Pancreas (tissue), 10 donors: ENCODE measurements at regions not wholly inside any gene's neighbourhood (a gene's known extent, or its start where the extent isn't known, plus 50 kb on each side); places are given as distances from the start of the nearest gene placed in this dataset.
A peak's percentile ranks its signal among the peaks of the same experiment; 100 is the strongest.

Experiments used
- ATAC-seq, 4 donors: fragments of 200-7000 bp; cut with Tn5 transposase; one replicate each; pipeline versions ENCODE4 v1.8.0 to v1.9.1; 2020; ENCODE audit warnings: mild to moderate bottlenecking in 4 of 4, moderate library complexity in 4 of 4
- DNase-seq, 6 donors: peaks; one replicate each; pipeline ENCODE4 v3.0.0-alpha.2; 2020
- FAIRE-seq: peaks from 2 replicates; lab custom pipeline; 2012; peaks lifted over from hg19 to GRCh38; lab: Jason Lieb, UNC
- H3K27ac ChIP-seq, 4 donors: fragments of 200-600 bp; sonication (generic); 1 replicate in 3 of 4; 2 replicates in 1 of 4; pipeline versions ENCODE4 v1.5.0 to v1.8.0; 2020
- H3K27me3 ChIP-seq, 4 donors: fragments of 200-600 bp; one replicate each; pipeline ENCODE4 v1.8.0; 2021
- H3K36me3 ChIP-seq, 3 donors: fragments of 200-600 bp; sonication (generic) in 1 of 3; one replicate each; pipeline versions ENCODE4 v1.5.0 to v1.8.0; 2020 to 2021
- H3K4me1 ChIP-seq, 3 donors: fragments of 200-600 bp; one replicate each; pipeline ENCODE4 v1.8.0; 2021
- H3K4me3 ChIP-seq, 4 donors: fragments of 200-600 bp; sonication (generic) in 2 of 4; one replicate each; pipeline versions ENCODE4 v1.5.0 to v1.8.0; 2020 to 2021
- H3K9me3 ChIP-seq, 4 donors: fragments of 200-600 bp; one replicate each; pipeline ENCODE4 v1.8.0; 2021
- WGBS, 2 donors: extraction: QIAGEN DNeasy Blood & Tissue Kit; methylation state at CpG; one replicate each; pipeline ENCODE4 v1.1.7; 2013; 5-methylcytosine and 5-hydroxymethylcytosine counted together
- intact Hi-C, 3 donors: fragments of 100-400 bp; cut with DNase I; formaldehyde crosslinking; loops; one replicate each; pipeline versions ENCODE4 v1.11.1 to v1.14.2; 2022
- TF ChIP-seq, protein P1 (sequence below), 4 donors: fragments of 200-600 bp; sonication (generic) in 3 of 4; IDR thresholded peaks; one replicate each; pipeline versions ENCODE4 v1.5.0 to v1.8.0; 2021; ENCODE audit warnings: antibody characterized with exemption in 4 of 4
- donor health status: healthy with polysubstance abuse.
- donor health status: DM: no; HTN: no; CAD: no; lungs with moderate emphysema.
- donor health status: DM: no; HTN: no; CAD: no.
- donor health status: control.
- donor health status: control.
- donor health status: Bipolar disorder and iron deficiency.
- donor health status: DM: yes; HTN: yes; CAD: no.
- donor health status: DM: no; HTN: no; CAD: no.
- donor health status: DM: no; HTN: no; CAD: no.
- donor health status: DM: yes; HTN: yes; CAD: no.

DNA sequence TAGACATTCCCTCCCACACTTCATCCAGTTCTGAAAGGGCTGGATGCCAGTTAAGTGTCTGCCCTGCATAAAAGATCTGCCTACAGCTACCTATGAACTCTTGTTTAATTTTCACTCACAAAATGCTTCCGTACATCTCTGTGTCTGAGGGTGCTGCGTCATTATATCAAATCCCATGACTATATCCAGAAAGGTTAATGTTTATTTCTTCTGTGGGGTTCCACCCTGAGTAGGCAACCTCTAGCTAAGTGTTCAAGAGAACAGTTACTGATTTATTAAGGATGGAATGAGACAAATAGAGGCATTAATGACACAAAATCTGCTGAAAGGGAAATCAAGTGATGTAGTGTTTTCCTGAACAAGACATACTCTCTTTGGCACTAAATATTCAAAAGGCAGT, 220.2 kb downstream of the MTHFS start:
- FAIRE-seq (no peak), ATAC-seq (no peak), DNase-seq (no peak)
- TF ChIP-seq, protein P1, sequence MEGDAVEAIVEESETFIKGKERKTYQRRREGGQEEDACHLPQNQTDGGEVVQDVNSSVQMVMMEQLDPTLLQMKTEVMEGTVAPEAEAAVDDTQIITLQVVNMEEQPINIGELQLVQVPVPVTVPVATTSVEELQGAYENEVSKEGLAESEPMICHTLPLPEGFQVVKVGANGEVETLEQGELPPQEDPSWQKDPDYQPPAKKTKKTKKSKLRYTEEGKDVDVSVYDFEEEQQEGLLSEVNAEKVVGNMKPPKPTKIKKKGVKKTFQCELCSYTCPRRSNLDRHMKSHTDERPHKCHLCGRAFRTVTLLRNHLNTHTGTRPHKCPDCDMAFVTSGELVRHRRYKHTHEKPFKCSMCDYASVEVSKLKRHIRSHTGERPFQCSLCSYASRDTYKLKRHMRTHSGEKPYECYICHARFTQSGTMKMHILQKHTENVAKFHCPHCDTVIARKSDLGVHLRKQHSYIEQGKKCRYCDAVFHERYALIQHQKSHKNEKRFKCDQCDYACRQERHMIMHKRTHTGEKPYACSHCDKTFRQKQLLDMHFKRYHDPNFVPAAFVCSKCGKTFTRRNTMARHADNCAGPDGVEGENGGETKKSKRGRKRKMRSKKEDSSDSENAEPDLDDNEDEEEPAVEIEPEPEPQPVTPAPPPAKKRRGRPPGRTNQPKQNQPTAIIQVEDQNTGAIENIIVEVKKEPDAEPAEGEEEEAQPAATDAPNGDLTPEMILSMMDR (IDR thresholded peaks at IDR 0.05): no peak
- Histone ChIP-seq H3K9me3 (no peaks in the 10 kb centered on the region), H3K36me3 (no peaks in the 10 kb centered on the region), H3K4me1 (no peaks in the 10 kb centered on the region), H3K27me3 (peaks cover 0 to 5% (median 0%) of the 10 kb centered on the region in 4 donors), H3K27ac (no peak overlapping the region), H3K4me3 (no peak overlapping the region)
- intact Hi-C loops: no loop called here
- 78 to 95% methylated on average over 2 of the region's 2 CpGs for WGBS, 2 donors

DNA sequence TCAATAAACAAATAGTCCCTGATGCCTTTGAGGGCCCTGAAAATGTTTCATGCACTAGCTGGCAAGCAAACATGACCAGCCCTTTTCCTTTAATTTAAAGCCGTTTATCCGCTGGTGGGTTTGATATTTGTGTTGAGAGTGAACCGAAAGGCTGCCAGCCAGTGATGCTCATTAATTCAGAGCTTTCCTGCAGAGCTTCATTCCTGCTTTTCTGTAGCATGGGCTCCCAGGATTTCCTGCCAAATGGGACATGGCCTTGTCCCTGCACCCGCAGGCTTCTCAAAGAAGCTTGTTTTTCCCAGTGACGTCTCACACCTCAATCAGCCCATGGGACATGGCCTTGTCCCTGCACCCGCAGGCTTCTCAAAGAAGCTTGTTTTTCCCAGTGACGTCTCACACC, 219.6 kb downstream of the MTHFS start:
- 48 to 59% methylated on average over 7 of the region's 7 CpGs for WGBS, 2 donors
- no peak for FAIRE-seq

DNA sequence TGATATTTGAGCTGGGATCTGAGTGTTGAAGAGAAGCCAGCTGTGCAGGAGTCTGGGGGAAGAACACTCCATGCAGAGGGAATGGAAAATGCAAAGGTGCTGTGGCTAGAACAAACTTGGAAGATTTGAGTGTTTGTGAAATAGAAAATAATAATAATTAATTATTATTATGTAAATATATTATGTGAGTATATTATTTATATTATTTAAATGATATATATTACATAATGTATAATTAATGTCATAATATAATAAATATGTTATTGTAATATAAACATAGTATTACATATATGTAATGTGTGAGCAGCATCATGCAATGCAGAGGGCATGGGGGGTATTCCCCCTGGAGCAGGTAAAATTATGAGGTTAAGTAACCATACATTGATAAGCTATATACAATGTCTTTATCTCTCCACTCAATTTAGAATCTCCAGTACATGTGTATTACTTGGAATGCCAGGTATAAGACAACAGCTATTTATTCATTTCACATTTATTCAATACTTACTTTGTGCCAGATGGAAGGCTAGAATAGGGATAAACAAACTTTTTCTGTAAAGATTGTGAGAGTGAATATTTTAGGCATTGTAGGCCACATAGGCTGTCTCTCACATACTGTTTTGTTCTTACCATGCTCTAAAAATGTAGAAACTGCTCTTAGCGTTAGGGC, 218.6 kb downstream of the MTHFS start:
- 89 to 98% methylated on average over 1 of the region's 1 CpG for WGBS, 2 donors
- TF ChIP-seq, protein P1 (IDR thresholded peaks at IDR 0.05): no peak
- Histone ChIP-seq H3K9me3 (no peaks in the 10 kb centered on the region), H3K4me3 (no peak overlapping the region), H3K4me1 (no peaks in the 10 kb centered on the region), H3K36me3 (no peaks in the 10 kb centered on the region), H3K27ac (no peak overlapping the region), H3K27me3 (peaks cover 0 to 2% (median 0%) of the 10 kb centered on the region in 4 donors)
- FAIRE-seq (no peak), ATAC-seq (no peak), DNase-seq (no peak)
- intact Hi-C loops: no loop called here

More for the DNA sequence above, 219.6 kb downstream of the MTHFS start:
- Histone ChIP-seq H3K9me3 (no peaks in the 10 kb centered on the region), H3K27ac (no peak overlapping the region), H3K27me3 (peaks cover 0 to 5% (median 0%) of the 10 kb centered on the region in 4 donors), H3K4me1 (no peaks in the 10 kb centered on the region), H3K36me3 (no peaks in the 10 kb centered on the region), H3K4me3 (no peak overlapping the region)
- no peak for DNase-seq
- ATAC-seq: no peak
- TF ChIP-seq, protein P1 (IDR thresholded peaks at IDR 0.05): no peak
- intact Hi-C loops: no loop called here

DNA sequence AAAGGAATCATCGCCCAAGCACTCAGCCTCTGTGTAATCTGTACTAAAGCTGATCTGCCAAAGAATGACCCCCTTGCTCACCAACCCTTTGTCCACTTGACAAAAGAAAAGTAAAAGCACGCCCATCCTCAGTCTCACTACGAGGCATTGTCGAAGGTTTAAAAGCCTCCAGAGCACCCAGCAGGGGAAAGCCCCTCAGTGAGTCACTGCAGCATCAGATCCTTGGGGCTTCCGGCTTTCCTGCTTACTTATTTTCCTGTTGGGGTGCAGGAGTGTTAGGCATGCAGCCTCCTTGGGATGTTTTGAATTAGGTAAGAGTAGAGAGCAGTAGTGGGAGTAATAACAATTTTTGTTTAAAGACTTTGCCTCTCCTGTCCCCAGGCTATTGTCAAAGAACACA, 216.1 kb downstream of the MTHFS start:
- ATAC-seq (peak in 1 of 4 donors; percentile 15), FAIRE-seq (no peak), DNase-seq (no peak)
- WGBS, 2 donors: 66 to 71% methylated on average over 5 of the region's 5 CpGs
- H3K4me3 ChIP-seq: no peak overlapping the region
- intact Hi-C loops: no loop called here
- H3K4me1 ChIP-seq: no peaks in the 10 kb centered on the region
- peaks cover 0 to 3% (median 0%) of the 10 kb centered on the region in 4 donors for H3K27me3 ChIP-seq
- no peaks in the 10 kb centered on the region for H3K9me3 ChIP-seq
- TF ChIP-seq, protein P1 (IDR thresholded peaks at IDR 0.05): no peak
- no peaks in the 10 kb centered on the region for H3K36me3 ChIP-seq
- H3K27ac ChIP-seq: no peak overlapping the region

DNA sequence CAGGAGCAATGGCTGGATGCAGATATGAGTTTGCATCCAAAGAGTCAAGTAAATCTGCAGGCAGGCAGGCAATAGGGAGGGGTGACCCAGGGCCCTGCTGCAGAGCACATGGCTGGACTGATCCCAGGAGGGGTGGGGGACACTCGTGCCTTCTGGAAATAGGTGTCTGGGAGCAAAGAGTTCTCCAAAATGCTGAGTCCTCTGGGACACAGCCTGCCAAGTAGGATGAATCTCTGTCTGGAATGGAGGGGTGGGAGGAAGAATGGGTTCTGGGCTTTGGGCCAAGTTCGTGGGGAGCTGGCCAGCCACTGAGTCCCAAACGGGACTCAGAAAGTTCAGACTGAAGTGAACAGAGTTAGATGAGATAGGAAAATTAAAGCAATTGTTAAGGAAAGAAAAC, 214.5 kb downstream of the MTHFS start:
- peak in 3 of 6 donors; percentile 2 to 17 (median 14) for DNase-seq
- no peak for FAIRE-seq
- H3K27ac ChIP-seq: no peak overlapping the region
- TF ChIP-seq, protein P1 (IDR thresholded peaks at IDR 0.05): no peak
- H3K9me3 ChIP-seq: no peaks in the 10 kb centered on the region
- H3K4me3 ChIP-seq: no peak overlapping the region
- no peaks in the 10 kb centered on the region for H3K36me3 ChIP-seq
- 21 to 32% methylated on average over 3 of the region's 3 CpGs for WGBS, 2 donors
- H3K4me1 ChIP-seq: no peaks in the 10 kb centered on the region
- intact Hi-C loops: no loop called here
- peak in 2 of 4 donors; percentile 25 to 47 for ATAC-seq
- peaks cover 0 to 3% (median 0%) of the 10 kb centered on the region in 4 donors for H3K27me3 ChIP-seq
